ENCODE measurements at regions not wholly inside any gene's neighbourhood (a gene's known extent, or its start where the extent isn't known, plus 50 kb on each side); places are given as distances from the start of the nearest gene placed in this dataset.

GRCh38 chr12:46572644-46573346 is 200.2 kb upstream of the SLC38A2 start:
- TF ChIP-seq POLR2A (IDR thresholded peaks at IDR 0.05; ENCODE audit: low read depth, low read length) (no peak), POLR2AphosphoS5 (IDR thresholded peaks at IDR 0.05; ENCODE audit: low read depth, low read length) (no peak)

All from GM12892 (cell line).